ENCODE measurements at regions not wholly inside any gene's neighbourhood (a gene's known extent, or its start where the extent isn't known, plus 50 kb on each side); places are given as distances from the start of the nearest gene placed in this dataset.

GRCh38 chr18:73961804-73962203 is 185.8 kb downstream of the FBXO15 start:
- peaks cover 2% of the 10 kb centered on the region; the same call in 1 of the 2 replicates for H3K4me1 ChIP-seq (ENCODE audit: insufficient read depth, low read length)
- no peak overlapping the region for H3K4ac ChIP-seq (ENCODE audit: low read depth, low read length)
- no peak overlapping the region for H2AFZ ChIP-seq (ENCODE audit: low read length)
- H3K9ac ChIP-seq (ENCODE audit: extremely low read depth, insufficient read length, low read length): no peak overlapping the region
- no peak overlapping the region for H2BK15ac ChIP-seq (ENCODE audit: low read depth, low read length)
- H3K14ac ChIP-seq (ENCODE audit: insufficient read depth, low read length): no peak overlapping the region
- H4K20me1 ChIP-seq (ENCODE audit: control insufficient read depth, insufficient read depth, insufficient read length): no peaks in the 10 kb centered on the region
- no peaks in the 10 kb centered on the region for H3K27me3 ChIP-seq (ENCODE audit: insufficient read depth, low read length)
- DNase-seq: no peak
- H2BK20ac ChIP-seq (ENCODE audit: low read depth, low read length, poor library complexity, severe bottlenecking): no peak overlapping the region
- H3K4me1 Mint-ChIP-seq: peaks cover 16 to 17% of the 10 kb centered on the region in 2 experiments
- no peak overlapping the region for H2BK5ac ChIP-seq (ENCODE audit: insufficient read length, low read length)
- no peaks in the 10 kb centered on the region for H3K79me1 ChIP-seq (ENCODE audit: insufficient read depth, low read depth, low read length, poor library complexity, severe bottlenecking)
- no peak overlapping the region for H3K18ac ChIP-seq (ENCODE audit: insufficient read length, low read depth, low read length)
- H3T11ph ChIP-seq (ENCODE audit: low read length): no peak overlapping the region
- H3K36me3 Mint-ChIP-seq (ENCODE audit: insufficient read depth in 1 of 3, low read depth in 3 of 3): peaks cover 8 to 17% (median 14%) of the 10 kb centered on the region in 3 experiments
- H3K23me2 ChIP-seq (ENCODE audit: insufficient read length, low read depth, low read length, poor library complexity, severe bottlenecking): no peaks in the 10 kb centered on the region
- H2BK120ac ChIP-seq (ENCODE audit: low read depth, low read length, poor library complexity, severe bottlenecking): no peak overlapping the region
- H3K9me3 Mint-ChIP-seq: peaks cover 14 to 16% of the 10 kb centered on the region in 2 experiments
- H2BK12ac ChIP-seq (ENCODE audit: insufficient read length, low read depth, low read length): no peak overlapping the region
- no peak overlapping the region for H4K91ac ChIP-seq (ENCODE audit: insufficient read length, low read depth, low read length)
- H2AK5ac ChIP-seq (ENCODE audit: insufficient read length, low read length): no peak overlapping the region
- H4K5ac ChIP-seq (ENCODE audit: insufficient read length, low read depth, low read length): no peak overlapping the region
- no peak overlapping the region for H3K4me3 Mint-ChIP-seq
- no peaks in the 10 kb centered on the region for H3K79me2 ChIP-seq (ENCODE audit: insufficient read depth, low read length)
- H3K27ac Mint-ChIP-seq: 0 out of 7 replicates have a peak overlapping the region, but pooled peaks of 1 of the 3 experiments have one; percentile 5
- no peak overlapping the region for H3K4me2 ChIP-seq (ENCODE audit: insufficient read depth, insufficient read length, low read length)
- H3K23ac ChIP-seq (ENCODE audit: insufficient read length, low read depth, low read length): no peak overlapping the region
- H3K9me3 ChIP-seq (ENCODE audit: control insufficient read depth, low read depth, low read length): no peaks in the 10 kb centered on the region
- H3K27ac ChIP-seq (ENCODE audit: insufficient read length, low read depth, low read length): no peak overlapping the region
- H4K8ac ChIP-seq (replicated peaks; ENCODE audit: insufficient read length, low read depth, low read length): no peak overlapping the region
- no peak for TF ChIP-seq CTCF (conservative IDR thresholded peaks at IDR 0.05)
- H3K27me3 Mint-ChIP-seq (ENCODE audit: low read depth): peaks cover 3% of the 10 kb centered on the region
- no peak overlapping the region for H3K56ac ChIP-seq (ENCODE audit: insufficient read length, low read depth, low read length)

All from H9 (cell line).